WERI-Rb-1 (cell line): ENCODE measurements at regions not wholly inside any gene's neighbourhood (a gene's known extent, or its start where the extent isn't known, plus 50 kb on each side); places are given as distances from the start of the nearest gene placed in this dataset.

Source experiments
- DNase-seq: peaks from one replicate; pipeline ENCODE4 v3.0.0-alpha.2; 2020
- H3K27ac ChIP-seq: fragments of 250-450 bp; sonication (Bioruptor Pico); 2 replicates; pipeline ENCODE4 v1.5.1; 2020; ENCODE audit warnings: mild to moderate bottlenecking, moderate library complexity
- H3K27me3 ChIP-seq: fragments of 250-450 bp; sonication (Bioruptor Pico); 2 replicates; pipeline ENCODE4 v1.5.1; 2021; ENCODE audit warnings: mild to moderate bottlenecking, low read depth, moderate library complexity; ENCODE audit not compliant: insufficient read depth, severe bottlenecking
- H3K36me3 ChIP-seq: fragments of 250-450 bp; sonication (Bioruptor Pico); 2 replicates; pipeline ENCODE4 v1.5.1; 2020; ENCODE audit warnings: mild to moderate bottlenecking, moderate library complexity
- H3K4me3 ChIP-seq: 2 replicates; pipeline ENCODE4 v1.5.1; 2011; ENCODE audit warnings: low read depth, mild to moderate bottlenecking, control low read depth, low read length
- H3K9me3 ChIP-seq: fragments of 250-450 bp; sonication (Bioruptor Pico); 2 replicates; pipeline ENCODE4 v1.5.1; 2021; ENCODE audit warnings: mild to moderate bottlenecking, moderate library complexity; ENCODE audit not compliant: severe bottlenecking
- CTCF ChIP-seq: IDR thresholded peaks from 2 replicates; pipeline ENCODE4 v1.5.1; 2011; ENCODE audit warnings: low read depth, mild to moderate bottlenecking, control low read depth, inconsistent platforms, low read length

- no peaks in the 10 kb centered on the region for H3K27me3 ChIP-seq
- H3K36me3 ChIP-seq = no peaks in the 10 kb centered on the region
- TF ChIP-seq CTCF = no peak
- DNase-seq = no peak
- no peak overlapping the region for H3K4me3 ChIP-seq
- H3K27ac ChIP-seq = no peak overlapping the region
- H3K9me3 ChIP-seq = no peaks in the 10 kb centered on the region
These were observed 203.4 kb downstream of the KIF18A start for GRCh38 chr11:27904358-27905055.

DNA sequence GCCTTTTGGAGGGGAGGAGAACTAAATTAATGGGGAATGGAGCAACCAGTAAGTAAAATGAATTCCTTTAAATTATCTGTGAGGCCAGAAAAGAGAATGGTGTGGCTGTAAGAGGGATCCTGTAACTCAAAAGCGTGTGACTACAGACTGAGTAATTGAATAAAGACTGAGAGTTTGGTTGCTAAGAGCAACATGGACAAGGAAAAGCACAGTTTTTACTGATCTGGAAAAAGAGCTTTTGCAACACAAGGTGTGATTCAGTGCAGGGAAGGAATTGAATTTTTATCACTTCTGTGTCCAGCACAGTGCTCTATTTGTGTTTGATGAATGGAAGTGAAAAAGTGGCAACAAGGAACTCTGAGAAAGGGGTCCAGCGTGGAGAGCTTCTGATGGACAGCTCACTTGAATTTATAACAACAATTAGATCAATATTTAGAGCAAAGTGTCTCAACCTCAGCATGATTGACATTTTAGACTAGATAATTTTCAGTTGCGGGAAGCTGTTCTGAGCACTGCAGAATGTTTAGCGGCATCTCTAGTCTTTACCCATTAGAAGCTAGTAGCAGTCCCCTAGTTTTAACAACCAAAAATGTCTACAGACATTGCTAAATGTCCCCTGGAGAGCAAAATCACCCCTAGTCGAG is 202.8 kb upstream of the BDNF start:
- Histone ChIP-seq H3K27ac (no peak overlapping the region), H3K36me3 (no peaks in the 10 kb centered on the region), H3K9me3 (no peaks in the 10 kb centered on the region), H3K27me3 (no peaks in the 10 kb centered on the region), H3K4me3 (no peak overlapping the region)
- no peak for DNase-seq
- no peak for TF ChIP-seq CTCF

DNA sequence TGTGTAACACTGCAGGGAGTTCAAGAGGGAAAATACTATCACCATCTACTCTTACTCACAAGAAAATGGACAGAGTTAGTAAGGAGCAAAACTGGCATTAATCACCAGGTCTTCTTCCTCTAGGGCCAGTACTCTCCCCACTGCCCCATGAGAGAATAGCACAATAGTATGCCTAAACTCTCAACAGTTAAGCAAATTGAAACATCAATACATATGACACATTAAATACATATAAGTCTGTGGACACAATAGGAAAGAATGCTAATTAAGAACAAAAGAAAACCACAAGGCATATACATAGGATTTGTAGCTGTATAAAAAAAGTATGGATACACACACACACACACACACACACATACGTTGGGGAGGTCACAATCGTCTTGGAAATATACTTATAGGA is 197.9 kb upstream of the BDNF start:
- Histone ChIP-seq H3K4me3 (no peak overlapping the region), H3K9me3 (no peaks in the 10 kb centered on the region), H3K27ac (no peak overlapping the region), H3K36me3 (no peaks in the 10 kb centered on the region), H3K27me3 (no peaks in the 10 kb centered on the region)
- DNase-seq = no peak
- TF ChIP-seq CTCF = no peak

DNA sequence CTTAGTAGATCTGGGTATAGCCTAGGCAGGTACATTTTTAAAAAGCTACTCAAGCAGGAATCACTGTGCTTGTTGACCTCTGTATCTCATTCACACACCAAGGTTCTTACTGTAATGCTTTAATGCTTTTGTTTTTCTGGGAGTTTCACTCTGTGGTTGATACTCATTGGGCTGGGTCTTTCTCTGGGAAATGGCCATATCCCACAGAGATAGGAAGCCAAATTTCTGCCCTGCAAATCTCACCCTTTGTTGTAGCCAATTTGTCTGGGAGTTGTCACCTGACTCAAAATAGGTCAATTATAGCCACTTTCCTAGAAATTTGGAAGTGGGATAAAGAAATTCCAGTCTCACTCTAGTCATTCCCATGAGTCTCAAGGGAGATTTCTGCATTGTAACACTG is 195.8 kb upstream of the BDNF start:
- no peaks in the 10 kb centered on the region for H3K27me3 ChIP-seq
- TF ChIP-seq CTCF = no peak
- no peak for DNase-seq
- no peaks in the 10 kb centered on the region for H3K36me3 ChIP-seq
- H3K9me3 ChIP-seq = no peaks in the 10 kb centered on the region
- no peak overlapping the region for H3K27ac ChIP-seq
- no peak overlapping the region for H3K4me3 ChIP-seq

GRCh38 chr11:27894552-27894951 is 194.3 kb upstream of the BDNF start:
- Histone ChIP-seq H3K9me3 (no peaks in the 10 kb centered on the region), H3K36me3 (no peaks in the 10 kb centered on the region), H3K4me3 (no peak overlapping the region), H3K27me3 (no peaks in the 10 kb centered on the region), H3K27ac (no peak overlapping the region)
- no peak for TF ChIP-seq CTCF
- no peak for DNase-seq
